HEK293T (cell line): ENCODE measurements at regions not wholly inside any gene's neighbourhood (a gene's known extent, or its start where the extent isn't known, plus 50 kb on each side); places are given as distances from the start of the nearest gene placed in this dataset.
"Not testable (repeated sequence)": the region's sequence is repeated elsewhere in the genome, so short reads cannot be mapped to it uniquely, and the experiment has no call there.

Source experiments
- CTCF ChIA-PET: fragments of 350-600 bp; formaldehyde crosslinking; extraction: SDS; loops from one replicate; lab custom pipeline; 2021; ENCODE audit warnings: antibody characterized with exemption, inconsistent platforms; lab: Yijun Ruan, JAX
- POLR2A ChIA-PET: fragments of 350-600 bp; formaldehyde crosslinking; extraction: SDS; loops from one replicate; lab custom pipeline; 2020; ENCODE audit warnings: antibody characterized with exemption, inconsistent platforms; lab: Yijun Ruan, JAX
- DNase-seq: peaks from one replicate; pipeline ENCODE4 v3.0.0; 2012; ENCODE audit warnings: mixed read lengths; ENCODE audit errors: extremely low spot score
- ARNT ChIP-seq: fragments of 450-650 bp; IDR thresholded peaks from 2 replicates; pipeline ENCODE4 v1.6.1; 2017; ENCODE audit warnings: mild to moderate bottlenecking
- BHLHE40 ChIP-seq: fragments of 450-650 bp; IDR thresholded peaks from 2 replicates; pipeline ENCODE4 v1.6.1; 2016; ENCODE audit warnings: mild to moderate bottlenecking, moderate library complexity, borderline replicate concordance
- CTBP1 ChIP-seq: fragments of 450-650 bp; IDR thresholded peaks from 2 replicates; pipeline ENCODE4 v1.6.1; 2016; ENCODE audit warnings: borderline replicate concordance
- ELF4 ChIP-seq: fragments of 450-650 bp; IDR thresholded peaks from 2 replicates; pipeline ENCODE4 v1.6.1; 2017; ENCODE audit warnings: antibody characterized with exemption
- FOXA1 ChIP-seq: fragments of 450-650 bp; IDR thresholded peaks from 2 replicates; pipeline ENCODE4 v1.6.1; 2016; ENCODE audit warnings: mild to moderate bottlenecking
- FOXK2 ChIP-seq: fragments of 450-650 bp; IDR thresholded peaks from 2 replicates; pipeline ENCODE4 v1.6.1; 2016; ENCODE audit warnings: mild to moderate bottlenecking
- FOXM1 ChIP-seq: fragments of 450-650 bp; IDR thresholded peaks from 2 replicates; pipeline ENCODE4 v1.6.1; 2017; ENCODE audit warnings: mild to moderate bottlenecking, borderline replicate concordance
- HDGF ChIP-seq: fragments of 450-650 bp; IDR thresholded peaks from 2 replicates; pipeline ENCODE4 v1.6.1; 2017; ENCODE audit warnings: antibody characterized with exemption, borderline replicate concordance
- L3MBTL2 ChIP-seq: fragments of 450-650 bp; conservative IDR thresholded peaks from 2 replicates; pipeline ENCODE4 v1.6.1; 2016; ENCODE audit warnings: mild to moderate bottlenecking
- LEF1 ChIP-seq: fragments of 450-650 bp; IDR thresholded peaks from 2 replicates; pipeline ENCODE4 v1.6.1; 2017; ENCODE audit warnings: mild to moderate bottlenecking, borderline replicate concordance
- NFRKB ChIP-seq: fragments of 450-650 bp; IDR thresholded peaks from 2 replicates; pipeline ENCODE4 v1.6.1; 2016; ENCODE audit warnings: mild to moderate bottlenecking, moderate library complexity
- PKNOX1 ChIP-seq: fragments of 450-650 bp; IDR thresholded peaks from 2 replicates; pipeline ENCODE4 v1.6.1; 2016
- SP1 ChIP-seq: fragments of 450-650 bp; IDR thresholded peaks from 2 replicates; pipeline ENCODE4 v1.6.1; 2017
- SUZ12 ChIP-seq: fragments of 450-650 bp; IDR thresholded peaks from 2 replicates; pipeline ENCODE4 v1.6.1; 2016; ENCODE audit warnings: mild to moderate bottlenecking
- TARDBP ChIP-seq: fragments of 450-650 bp; IDR thresholded peaks from 2 replicates; pipeline ENCODE4 v1.6.1; 2016
- ZNF384 ChIP-seq: fragments of 450-650 bp; IDR thresholded peaks from 2 replicates; pipeline ENCODE4 v1.6.1; 2016

GRCh38 chr18:67455890-67456501 lies 60.5 kb downstream of the DSEL start:
- POLR2A ChIA-PET = no interaction called here
- TF ChIP-seq PKNOX1 = no peak
- TF ChIP-seq ZNF384 = no peak
- TF ChIP-seq CTBP1 = no peak
- no peak for TF ChIP-seq NFRKB
- TF ChIP-seq BHLHE40 = no peak
- no peak for TF ChIP-seq ARNT
- TF ChIP-seq TARDBP = no peak
- no peak for TF ChIP-seq FOXM1
- no peak for TF ChIP-seq ELF4
- CTCF ChIA-PET = no interaction called here
- DNase-seq = no peak

GRCh38 chr18:67453901-67454300 lies 62.6 kb downstream of the DSEL start:
- no peak for DNase-seq
- TF ChIP-seq FOXM1 = no peak
- no peak for TF ChIP-seq NFRKB
- no peak for TF ChIP-seq HDGF
- TF ChIP-seq ARNT = no peak
- no peak for TF ChIP-seq BHLHE40
- TF ChIP-seq SUZ12 = no peak
- ChIA-PET POLR2A (no interaction called here), CTCF (no interaction called here)

GRCh38 chr18:67451960-67452359 lies 64.6 kb downstream of the DSEL start:
- TF ChIP-seq LEF1 = no peak
- no peak for DNase-seq
- ChIA-PET POLR2A (no interaction called here), CTCF (no interaction called here)

GRCh38 chr18:67451101-67451500 lies 65.4 kb downstream of the DSEL start:
- CTCF ChIA-PET, POLR2A ChIA-PET, DNase-seq: not testable (repeated sequence)

- POLR2A ChIA-PET = no interaction called here
- CTCF ChIA-PET = no interaction called here
- no peak for TF ChIP-seq SP1
- TF ChIP-seq NFRKB = no peak
- no peak for TF ChIP-seq CTBP1
- TF ChIP-seq LEF1 = no peak
- no peak for TF ChIP-seq HDGF
- no peak for TF ChIP-seq PKNOX1
- no peak for DNase-seq
Measured at GRCh38 chr18:67433971-67434370, 82.5 kb downstream of the DSEL start.

GRCh38 chr18:67432806-67433205 lies 83.7 kb downstream of the DSEL start:
- TF ChIP-seq FOXM1 (no peak), SUZ12 (no peak), PKNOX1 (no peak), BHLHE40 (no peak), TARDBP (no peak), HDGF (no peak), NFRKB (no peak), SP1 (no peak), ZNF384 (no peak), ELF4 (no peak), FOXA1 (no peak), L3MBTL2 (no peak), LEF1 (no peak), ARNT (no peak), CTBP1 (no peak), FOXK2 (no peak)
- CTCF ChIA-PET = no interaction called here
- no peak for DNase-seq
- POLR2A ChIA-PET = no interaction called here

- ChIA-PET POLR2A (no interaction called here), CTCF (interaction anchor here (0.8 kb wide), 1 partner anchor 83 kb away, joined by 3 read pairs; no protein-coding TSS in a partner anchor)
Measured at GRCh38 chr18:67428805-67429204, 87.7 kb downstream of the DSEL start.

GRCh38 chr18:67428158-67428557 lies 88.4 kb downstream of the DSEL start:
- CTCF ChIA-PET = interaction anchor here (0.8 kb wide), 1 partner anchor 83 kb away, joined by 3 read pairs; no protein-coding TSS in a partner anchor
- no peak for DNase-seq
- TF ChIP-seq HDGF (no peak), FOXK2 (no peak), SP1 (no peak)
- POLR2A ChIA-PET = no interaction called here

More at GRCh38 chr18:67428805-67429204, 87.7 kb downstream of the DSEL start:
- TF ChIP-seq FOXM1 (no peak), L3MBTL2 (no peak)
- no peak for DNase-seq
